GM12878 (cell line): ENCODE measurements at regions not wholly inside any gene's neighbourhood (a gene's known extent, or its start where the extent isn't known, plus 50 kb on each side); places are given as distances from the start of the nearest gene placed in this dataset.

Experiments
- ATAC-seq: fragments of 200-7000 bp; cut with Tn5 transposase; 3 replicates; pipeline ENCODE4 v1.9.1; 2020; ENCODE audit warnings: mild to moderate bottlenecking, moderate library complexity
- BruUV-seq: library from RNA; stranded (reverse); fragments of 400-500 nt; replicated peaks from 2 replicates; lab custom pipeline; 2021; lab: Mats Ljungman, UMichigan
- CTCF ChIA-PET: fragments of 300-600 bp; sonication (Branson Sonifier 250); formaldehyde crosslinking; extraction: SDS; loops from one replicate; lab custom pipeline; 2021; ENCODE audit warnings: inconsistent platforms; lab: Yijun Ruan, JAX
- POLR2A ChIA-PET: fragments of 350-600 bp; formaldehyde crosslinking; extraction: SDS; loops from one replicate; lab custom pipeline; 2021; ENCODE audit warnings: inconsistent platforms; lab: Charles Lee
- RAD21 ChIA-PET: fragments of 300-600 bp; sonication (Branson Sonifier 250); formaldehyde crosslinking; loops from one replicate; lab custom pipeline; 2023; ENCODE audit warnings: antibody characterized with exemption; ENCODE audit not compliant: unreplicated experiment; lab: Charles Lee
- SMC1A ChIA-PET: fragments of 300-600 bp; sonication (Branson Sonifier 250); formaldehyde crosslinking; loops from one replicate; lab custom pipeline; 2023; ENCODE audit not compliant: unreplicated experiment, uncharacterized antibody; lab: Charles Lee
- DNase-seq: peaks from one replicate; pipeline ENCODE4 v3.0.0-alpha.2; 2011; ENCODE audit warnings: low read depth, low spot score
- FAIRE-seq: peaks from 3 replicates; lab custom pipeline; 2011; peaks lifted over from hg19 to GRCh38; lab: Jason Lieb, UNC
- H2AFZ ChIP-seq: 2 replicates; pipeline ENCODE4 v1.6.0; 2011; ENCODE audit warnings: low read depth, low read length, control low read depth; ENCODE audit not compliant: control insufficient read depth
- H3K27ac ChIP-seq: 2 replicates; pipeline ENCODE4 v1.5.1; 2011; ENCODE audit warnings: control low read depth; ENCODE audit not compliant: control insufficient read depth, insufficient read depth
- H3K27me3 ChIP-seq, 2 experiments: replicated peaks in 1 of 2; 2 replicates each; pipeline versions ENCODE4 v1.6.0 to v1.6.1; 2011; ENCODE audit warnings: low read length in 1 of 2; ENCODE audit not compliant: control insufficient read depth in 2 of 2, insufficient read depth in 2 of 2
- H3K36me3 ChIP-seq, 2 experiments: 2 replicates each; pipeline ENCODE4 v1.5.1; 2011; ENCODE audit warnings: low read length in 1 of 2; ENCODE audit not compliant: control insufficient read depth in 2 of 2, insufficient read depth in 2 of 2
- H3K4me1 ChIP-seq: 2 replicates; pipeline ENCODE4 v1.6.1; 2011; ENCODE audit warnings: mild to moderate bottlenecking, low read length, moderate library complexity, mixed read lengths; ENCODE audit not compliant: control insufficient read depth, insufficient read depth
- H3K4me2 ChIP-seq: 2 replicates; pipeline ENCODE4 v1.6.0; 2011; ENCODE audit warnings: control low read depth; ENCODE audit not compliant: control insufficient read depth, insufficient read depth
- H3K4me3 ChIP-seq: fragments of 200-600 bp; sonication (generic); 2 replicates; pipeline ENCODE4 v1.5.1; 2016
- H3K79me2 ChIP-seq: 2 replicates; pipeline ENCODE4 v1.6.0; 2011; ENCODE audit warnings: low read length; ENCODE audit not compliant: control insufficient read depth, insufficient read depth
- H3K9ac ChIP-seq: 2 replicates; pipeline ENCODE4 v1.8.0; 2011; ENCODE audit warnings: low read length, control low read depth, mixed read lengths; ENCODE audit not compliant: control insufficient read depth, insufficient read depth
- H3K9me3 ChIP-seq: replicated peaks from 3 replicates; pipeline ENCODE4 v1.5.1; 2011; ENCODE audit warnings: mild to moderate bottlenecking, low read length; ENCODE audit not compliant: control insufficient read depth, insufficient read depth
- H4K20me1 ChIP-seq: 2 replicates; pipeline ENCODE4 v1.6.0; 2011; ENCODE audit not compliant: control insufficient read depth, insufficient read depth
- ATF2 ChIP-seq: IDR thresholded peaks from 2 replicates; pipeline ENCODE4 v1.6.1; 2012; ENCODE audit warnings: low read length, inconsistent platforms
- HSF1 ChIP-seq: fragments of 150-350 bp; IDR thresholded peaks from 2 replicates; pipeline ENCODE4 v1.6.1; 2014; ENCODE audit warnings: mild to moderate bottlenecking, low read depth, low read length
- KAT2A ChIP-seq: conservative IDR thresholded peaks from 2 replicates; pipeline ENCODE4 v1.6.1; 2011; ENCODE audit warnings: low read depth, low read length; ENCODE audit not compliant: control insufficient read depth
- KDM1A ChIP-seq: fragments of 200-600 bp; sonication (generic); IDR thresholded peaks from 2 replicates; pipeline ENCODE4 v1.6.1; 2016; ENCODE audit warnings: borderline replicate concordance
- SIN3A ChIP-seq: IDR thresholded peaks from 2 replicates; pipeline ENCODE4 v1.6.1; 2012; ENCODE audit warnings: low read depth, low read length, improper control_type of control experiment
- SMARCA5 ChIP-seq: fragments of 450-650 bp; IDR thresholded peaks from 2 replicates; pipeline ENCODE4 v1.6.1; 2017; ENCODE audit warnings: mild to moderate bottlenecking
- SMC3 ChIP-seq: IDR thresholded peaks from 2 replicates; pipeline ENCODE4 v1.6.1; 2011; ENCODE audit warnings: low read length, improper control_type of control experiment, borderline replicate concordance
- YY1 ChIP-seq: IDR thresholded peaks from 2 replicates; pipeline ENCODE4 v1.6.1; 2011; ENCODE audit warnings: low read depth, mild to moderate bottlenecking, low read length
- ZBTB4 ChIP-seq: fragments of 450-650 bp; formaldehyde crosslinking; IDR thresholded peaks from 2 replicates; pipeline ENCODE4 v1.4.0; 2022; ENCODE audit warnings: mild to moderate bottlenecking, moderate library complexity
- WGBS: methylation state at CpG from one replicate; pipeline ENCODE4 v1.1.6; 2016; ENCODE audit warnings: low lambda C conversion rate; ENCODE audit not compliant: insufficient replicate concordance, insufficient coverage; ENCODE audit errors: missing lambda C conversion rate; 5-methylcytosine and 5-hydroxymethylcytosine counted together
- in situ Hi-C: fragments of 300-500 bp; cut with MboI; formaldehyde crosslinking; loops from 9 replicates; pipeline ENCODE4 v1.14.3; 2018; ENCODE audit warnings: mixed read lengths
- intact Hi-C: fragments of 100-400 bp; cut with micrococcal nuclease; formaldehyde crosslinking; loops from one replicate; pipeline ENCODE4 v1.14.2; 2022; ENCODE audit not compliant: unreplicated experiment

- ChIA-PET RAD21 (no interaction called here), POLR2A (no interaction called here)
- TF ChIP-seq SIN3A, result no peak
- TF ChIP-seq SMARCA5, result no peak
- no peak for TF ChIP-seq HSF1
- no peak for TF ChIP-seq ZBTB4 (CRISPR knock-in tag)
- no peak for TF ChIP-seq SMC3
- TF ChIP-seq KDM1A, result no peak
- TF ChIP-seq KAT2A, result no peak
- no peak for TF ChIP-seq ATF2
- no peak for TF ChIP-seq YY1
These were observed 75.5 kb upstream of the UNC5A start for GRCh38 chr5:176734756-176735342.

More at GRCh38 chr5:176734756-176735342, 75.5 kb upstream of the UNC5A start:
- no peak for DNase-seq
- Histone ChIP-seq H3K36me3 (no peaks in the 10 kb centered on the region), H3K4me2 (no peak overlapping the region), H2AFZ (no peak overlapping the region), H3K9ac (no peak overlapping the region), H3K79me2 (no peaks in the 10 kb centered on the region), H3K27ac (no peak overlapping the region), H3K4me1 (no peaks in the 10 kb centered on the region; the same call in 1 of the 2 replicates), H3K4me3 (no peak overlapping the region), H3K27me3 (peaks cover 0 to 2% of the 10 kb centered on the region in 2 experiments; a peak in 3 of 4 replicates), H3K9me3 (no peaks in the 10 kb centered on the region; the same call in 2 of the 3 replicates), H4K20me1 (no peaks in the 10 kb centered on the region)
- ATAC-seq, result no peak
- CTCF ChIA-PET, result interaction anchor here (1.3 kb wide), 1 partner anchor 10 kb away, joined by 4 read pairs; no protein-coding TSS in a partner anchor
- no TSS peak for BruUV-seq
- SMC1A ChIA-PET, result no interaction called here
- intact Hi-C loops (no loop called here), in situ Hi-C loops (no loop called here)
- WGBS, result 48% methylated on average over 12 of the region's 12 CpGs
- FAIRE-seq, result no peak
